Memory B cell (primary cell): ENCODE measurements at regions not wholly inside any gene's neighbourhood (a gene's known extent, or its start where the extent isn't known, plus 50 kb on each side); places are given as distances from the start of the nearest gene placed in this dataset.
"Not testable (repeated sequence)": the region's sequence is repeated elsewhere in the genome, so short reads cannot be mapped to it uniquely, and the experiment has no call there.

Experiments used
- ATAC-seq: fragments of 150-1000 bp; cut with Tn5 transposase; 2 replicates; pipeline ENCODE4 v1.10.0; 2021; ENCODE audit warnings: low read depth, mild to moderate bottlenecking, moderate library complexity
- DNase-seq, 2 donors: peaks; one replicate each; pipeline ENCODE4 v3.0.0; 2022; ENCODE audit warnings: low spot score in 2 of 2
- H3K27ac Mint-ChIP-seq: one replicate; pipeline ENCODE4 v1.8.0; 2022; ENCODE audit warnings: mild to moderate bottlenecking, moderate library complexity, mixed read lengths
- H3K27me3 Mint-ChIP-seq: one replicate; pipeline ENCODE4 v1.8.0; 2022; ENCODE audit warnings: mixed read lengths
- H3K36me3 Mint-ChIP-seq: one replicate; pipeline ENCODE4 v1.8.0; 2022; ENCODE audit warnings: mild to moderate bottlenecking, mixed read lengths
- H3K4me1 Mint-ChIP-seq: one replicate; pipeline ENCODE4 v1.8.0; 2022; ENCODE audit warnings: mixed read lengths
- H3K4me3 Mint-ChIP-seq: one replicate; pipeline ENCODE4 v1.8.0; 2022; ENCODE audit warnings: mild to moderate bottlenecking, moderate library complexity, mixed read lengths
- H3K9me3 Mint-ChIP-seq: one replicate; pipeline ENCODE4 v1.8.0; 2022; ENCODE audit warnings: mixed read lengths

DNA sequence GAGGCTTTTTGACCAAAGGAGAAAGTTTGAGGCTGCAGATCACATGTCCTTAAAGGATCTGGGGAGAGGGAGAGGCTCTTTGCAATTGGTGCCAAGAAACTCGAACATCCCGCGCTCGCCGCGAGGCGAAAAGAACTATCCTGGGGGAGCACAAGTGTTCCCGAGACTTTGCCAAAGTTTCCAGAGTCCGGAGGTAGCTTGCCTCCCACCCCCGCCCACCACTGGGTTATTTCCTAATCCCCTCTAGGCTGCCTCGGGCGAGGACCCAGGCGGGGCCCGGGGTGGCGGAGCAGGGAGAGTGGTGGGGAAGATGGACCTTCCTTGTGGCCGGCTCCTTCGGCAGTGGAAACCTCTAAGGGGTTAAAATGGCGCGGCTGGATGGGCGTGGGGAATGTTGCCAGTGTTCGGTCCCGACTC is 114.5 kb downstream of the KCNRG start:
- Mint-ChIP-seq H3K27me3 (peaks cover 6% of the 10 kb centered on the region), H3K4me1 (peaks cover 25% of the 10 kb centered on the region), H3K27ac (peak overlapping the region; percentile 84), H3K4me3 (peak overlapping the region; percentile 77), H3K36me3 (no peaks in the 10 kb centered on the region), H3K9me3 (no peaks in the 10 kb centered on the region)
- ATAC-seq = no peak
- peak in 1 of 2 donors; percentile 25 for DNase-seq

GRCh38 chr13:50130123-50130946 is 115.1 kb downstream of the KCNRG start:
- Mint-ChIP-seq H3K27ac (peak overlapping the region; percentile 84), H3K4me3 (peak overlapping the region; percentile 77), H3K36me3 (no peaks in the 10 kb centered on the region), H3K9me3 (no peaks in the 10 kb centered on the region), H3K27me3 (peaks cover 6% of the 10 kb centered on the region), H3K4me1 (peaks cover 25% of the 10 kb centered on the region)
- DNase-seq (peak in 1 of 2 donors; percentile 52), ATAC-seq (no peak)

- DNase-seq (peak in 1 of 2 donors; percentile 21), ATAC-seq (no peak)
- peaks cover 6% of the 10 kb centered on the region for H3K27me3 Mint-ChIP-seq
- peak overlapping the region; percentile 84 for H3K27ac Mint-ChIP-seq
- peak overlapping the region; percentile 27 for H3K4me3 Mint-ChIP-seq
- no peaks in the 10 kb centered on the region for H3K36me3 Mint-ChIP-seq
- no peaks in the 10 kb centered on the region for H3K9me3 Mint-ChIP-seq
- peaks cover 18% of the 10 kb centered on the region for H3K4me1 Mint-ChIP-seq
Measured at GRCh38 chr13:50131920-50132903, 117.0 kb downstream of the KCNRG start.

DNA sequence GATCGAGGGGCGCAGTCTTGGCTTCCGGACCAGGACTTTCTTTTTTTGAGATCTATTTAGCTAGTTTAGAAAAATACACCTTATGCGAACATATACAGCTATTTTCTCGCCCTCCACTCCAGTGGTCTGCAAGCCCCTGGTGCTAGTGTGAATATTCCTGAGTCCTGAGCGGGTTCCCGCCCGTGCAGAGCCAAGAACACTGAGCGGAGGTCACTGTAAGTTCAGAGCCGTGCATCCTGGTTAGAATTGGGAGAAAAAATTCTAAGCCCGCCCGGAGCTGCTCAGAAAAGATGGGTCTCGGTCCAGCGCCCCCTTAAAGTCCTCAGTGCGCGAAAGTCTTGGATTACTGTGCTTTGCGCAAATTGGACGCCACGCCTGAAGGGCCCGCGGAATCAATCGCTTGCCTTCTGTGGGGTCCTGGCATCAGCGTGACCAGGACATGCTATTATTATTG is 117.7 kb downstream of the KCNRG start:
- Mint-ChIP-seq H3K27me3 (peaks cover 7% of the 10 kb centered on the region), H3K4me3 (peak overlapping the region; percentile 27), H3K27ac (no peak overlapping the region)

DNA sequence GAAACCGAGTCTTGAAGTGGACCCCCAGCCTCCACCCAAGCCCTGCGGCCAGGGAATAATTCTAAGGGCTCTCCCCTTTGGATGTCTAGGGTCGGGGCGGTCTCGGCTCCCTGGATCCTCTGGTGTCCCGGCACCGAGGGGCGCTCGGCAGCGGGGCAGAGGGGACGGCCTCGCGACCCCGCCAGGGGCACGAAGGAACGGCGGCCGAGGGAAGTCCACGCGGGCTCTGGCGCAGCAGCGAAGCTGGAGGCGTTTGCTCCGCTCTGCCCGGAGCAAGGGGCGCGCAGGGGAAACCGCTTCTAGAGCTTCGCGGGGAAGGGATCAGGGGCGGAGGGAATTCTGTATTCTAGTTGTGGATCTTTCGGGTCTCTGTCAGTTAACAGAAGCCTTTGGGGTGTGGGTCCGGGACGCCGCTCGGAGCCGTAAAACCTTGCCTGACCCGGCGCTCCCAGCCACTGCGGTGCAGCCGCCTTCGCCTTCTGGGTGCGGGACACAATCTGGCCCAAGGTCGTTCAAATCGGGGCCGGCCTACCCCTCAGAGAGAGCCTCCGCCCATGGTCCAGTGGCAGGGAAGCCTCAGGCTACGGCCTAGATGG is 118.2 kb downstream of the KCNRG start:
- H3K4me3 Mint-ChIP-seq = no peak overlapping the region
- peaks cover 7% of the 10 kb centered on the region for H3K27me3 Mint-ChIP-seq
- no peaks in the 10 kb centered on the region for H3K36me3 Mint-ChIP-seq
- ATAC-seq (no peak), DNase-seq (no peak)
- no peak overlapping the region for H3K27ac Mint-ChIP-seq
- peaks cover 14% of the 10 kb centered on the region for H3K4me1 Mint-ChIP-seq
- no peaks in the 10 kb centered on the region for H3K9me3 Mint-ChIP-seq

More for the DNA sequence above, 117.7 kb downstream of the KCNRG start:
- DNase-seq (no peak), ATAC-seq (no peak)
- Mint-ChIP-seq H3K9me3 (no peaks in the 10 kb centered on the region), H3K4me1 (peaks cover 16% of the 10 kb centered on the region), H3K36me3 (no peaks in the 10 kb centered on the region)

DNA sequence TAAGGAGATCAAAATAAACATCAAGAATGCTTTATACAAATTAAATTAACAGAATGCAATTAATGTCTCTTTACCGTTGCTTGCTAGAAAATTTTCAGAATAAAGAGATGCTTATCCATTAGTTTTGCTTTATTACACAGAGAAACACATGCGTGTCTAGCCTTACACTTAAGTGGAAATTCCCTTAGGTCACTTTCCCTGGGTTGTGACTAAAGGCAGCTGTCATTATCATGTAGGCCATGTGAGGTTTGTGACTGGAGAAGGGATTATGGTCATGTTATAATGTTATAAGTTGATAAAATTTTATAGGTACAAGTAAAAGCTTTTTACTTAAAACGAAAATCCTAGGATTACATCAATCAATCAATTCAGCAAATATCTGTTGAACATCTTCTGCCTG is 121.0 kb downstream of the KCNRG start:
- no peak for DNase-seq
- Mint-ChIP-seq H3K27ac (no peak overlapping the region), H3K4me3 (no peak overlapping the region), H3K9me3 (no peaks in the 10 kb centered on the region), H3K4me1 (peaks cover 5% of the 10 kb centered on the region), H3K36me3 (no peaks in the 10 kb centered on the region), H3K27me3 (peaks cover 7% of the 10 kb centered on the region)
- no peak for ATAC-seq

DNA sequence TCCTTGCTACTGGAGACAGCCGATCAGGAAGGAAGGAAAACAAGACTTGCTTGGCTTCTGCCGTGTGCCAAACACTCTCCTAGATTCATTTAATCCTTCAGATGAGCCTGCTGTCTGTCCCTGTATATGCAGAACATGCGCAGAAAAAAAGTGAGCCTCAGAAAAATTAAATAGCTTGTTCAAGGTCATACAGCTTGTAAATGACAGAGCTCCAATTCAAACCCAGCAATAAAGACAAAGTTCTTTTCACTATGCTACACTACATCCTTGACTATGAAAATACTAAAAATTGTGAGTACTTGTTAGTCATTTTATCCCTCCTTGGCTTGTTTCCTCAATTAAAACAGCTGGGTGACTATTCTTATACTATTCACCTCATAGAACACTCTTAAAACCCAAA is 121.4 kb downstream of the KCNRG start:
- ATAC-seq (no peak), DNase-seq (no peak)
- Mint-ChIP-seq H3K9me3 (no peaks in the 10 kb centered on the region), H3K27me3 (peaks cover 7% of the 10 kb centered on the region), H3K27ac (no peak overlapping the region), H3K4me1 (peaks cover 4% of the 10 kb centered on the region), H3K4me3 (no peak overlapping the region), H3K36me3 (no peaks in the 10 kb centered on the region)

DNA sequence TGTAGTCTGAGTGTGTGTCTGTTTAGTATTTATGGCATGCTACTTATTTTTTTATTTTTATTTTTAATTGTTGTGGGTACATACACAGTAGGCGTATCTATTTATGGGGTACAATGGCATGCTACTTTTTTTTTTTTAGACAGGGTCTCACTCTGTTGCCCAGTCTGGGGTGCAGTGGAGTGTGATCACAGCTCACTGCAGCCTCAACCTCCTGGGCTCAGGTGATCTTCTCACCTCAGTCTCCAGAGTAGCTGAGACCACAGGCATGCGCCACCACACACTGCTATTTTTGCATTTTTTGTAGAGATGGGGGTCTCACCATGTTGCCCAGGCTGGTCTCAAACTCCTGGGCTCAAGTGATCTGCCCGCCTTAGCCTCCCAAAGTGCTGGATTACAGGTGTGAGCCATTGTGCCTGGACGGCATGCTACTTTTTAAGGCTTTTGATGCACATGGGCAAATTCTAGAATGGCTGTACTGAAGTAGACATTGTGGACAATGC is 124.2 kb downstream of the KCNRG start:
- not testable (repeated sequence) for H3K9me3 Mint-ChIP-seq, ATAC-seq, H3K36me3 Mint-ChIP-seq, H3K27ac Mint-ChIP-seq, DNase-seq, H3K27me3 Mint-ChIP-seq, H3K4me1 Mint-ChIP-seq, H3K4me3 Mint-ChIP-seq

DNA sequence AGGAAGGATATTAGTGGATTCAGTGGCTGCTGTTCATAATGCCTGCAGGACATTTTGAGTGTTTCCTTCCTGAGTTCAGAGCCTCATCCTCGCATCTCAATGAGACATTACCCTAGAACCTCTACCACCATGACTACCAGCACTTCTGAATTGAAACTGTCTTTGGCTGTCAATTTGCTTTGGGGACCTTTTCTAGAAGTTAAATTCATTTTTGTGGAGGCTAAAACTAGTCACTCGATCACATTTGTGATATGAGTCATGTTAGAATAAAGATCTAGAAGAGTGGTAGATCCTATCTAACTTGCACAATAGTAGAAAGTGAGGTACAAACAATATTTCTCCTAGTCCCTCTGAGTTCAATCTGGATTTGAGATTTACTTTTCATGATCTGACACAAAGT is 124.9 kb downstream of the KCNRG start:
- Mint-ChIP-seq H3K36me3 (no peaks in the 10 kb centered on the region), H3K27ac (no peak overlapping the region), H3K27me3 (peaks cover 1% of the 10 kb centered on the region), H3K9me3 (no peaks in the 10 kb centered on the region), H3K4me3 (no peak overlapping the region), H3K4me1 (peaks cover 4% of the 10 kb centered on the region)
- ATAC-seq = no peak
- DNase-seq = no peak

- Mint-ChIP-seq H3K4me1 (peaks cover 4% of the 10 kb centered on the region), H3K36me3 (no peaks in the 10 kb centered on the region), H3K4me3 (no peak overlapping the region), H3K27ac (no peak overlapping the region), H3K27me3 (peaks cover 1% of the 10 kb centered on the region), H3K9me3 (no peaks in the 10 kb centered on the region)
- DNase-seq = no peak
- no peak for ATAC-seq
Measured at GRCh38 chr13:50140581-50141374, 125.5 kb downstream of the KCNRG start.

- Mint-ChIP-seq H3K27ac (no peak overlapping the region), H3K4me3 (no peak overlapping the region), H3K36me3 (no peaks in the 10 kb centered on the region), H3K27me3 (peaks cover 1% of the 10 kb centered on the region), H3K9me3 (no peaks in the 10 kb centered on the region), H3K4me1 (peaks cover 4% of the 10 kb centered on the region)
- no peak for DNase-seq
- ATAC-seq = no peak
Measured at GRCh38 chr13:50141375-50141975, 126.2 kb downstream of the KCNRG start.

- no peak for DNase-seq
- Mint-ChIP-seq H3K27me3 (no peaks in the 10 kb centered on the region), H3K27ac (no peak overlapping the region), H3K4me1 (peaks cover 4% of the 10 kb centered on the region), H3K36me3 (no peaks in the 10 kb centered on the region), H3K9me3 (no peaks in the 10 kb centered on the region), H3K4me3 (no peak overlapping the region)
- ATAC-seq = peak; percentile 59
Measured at GRCh38 chr13:50144246-50145160, 129.3 kb downstream of the KCNRG start.
